ENCODE measurements at regions not wholly inside any gene's neighbourhood (a gene's known extent, or its start where the extent isn't known, plus 50 kb on each side); places are given as distances from the start of the nearest gene placed in this dataset.

DNA sequence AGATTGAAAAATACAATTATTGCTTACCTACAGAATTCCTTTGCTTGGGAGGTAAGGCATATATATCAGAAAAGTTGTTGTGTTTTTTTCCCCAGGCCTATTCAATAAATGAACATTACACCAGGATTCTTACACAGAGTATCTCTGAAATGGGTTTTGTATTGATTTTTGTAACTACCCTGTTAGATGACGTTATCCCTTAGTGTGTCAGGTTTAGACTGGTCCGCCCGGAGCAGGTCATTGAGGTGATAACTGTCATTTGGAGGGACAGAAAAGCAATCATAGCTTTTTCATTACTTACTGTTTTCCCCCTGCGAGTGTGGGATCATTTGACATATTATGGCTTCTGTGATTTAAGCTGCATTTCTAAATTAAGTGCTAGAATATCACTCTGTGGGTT, 715.2 kb upstream of the ADAMTS16 start:
- no peaks in the 10 kb centered on the region for H3K27me3 ChIP-seq (ENCODE audit: insufficient read depth, poor library complexity, severe bottlenecking)
- H3K27ac ChIP-seq (ENCODE audit: poor library complexity, severe bottlenecking), result no peak overlapping the region
- H3K9me3 ChIP-seq (ENCODE audit: severe bottlenecking), result peaks cover 4% of the 10 kb centered on the region
- H3K4me3 ChIP-seq (ENCODE audit: severe bottlenecking), result no peak overlapping the region
- no peaks in the 10 kb centered on the region for H3K36me3 ChIP-seq (ENCODE audit: low read depth)
- TF ChIP-seq, protein P1, sequence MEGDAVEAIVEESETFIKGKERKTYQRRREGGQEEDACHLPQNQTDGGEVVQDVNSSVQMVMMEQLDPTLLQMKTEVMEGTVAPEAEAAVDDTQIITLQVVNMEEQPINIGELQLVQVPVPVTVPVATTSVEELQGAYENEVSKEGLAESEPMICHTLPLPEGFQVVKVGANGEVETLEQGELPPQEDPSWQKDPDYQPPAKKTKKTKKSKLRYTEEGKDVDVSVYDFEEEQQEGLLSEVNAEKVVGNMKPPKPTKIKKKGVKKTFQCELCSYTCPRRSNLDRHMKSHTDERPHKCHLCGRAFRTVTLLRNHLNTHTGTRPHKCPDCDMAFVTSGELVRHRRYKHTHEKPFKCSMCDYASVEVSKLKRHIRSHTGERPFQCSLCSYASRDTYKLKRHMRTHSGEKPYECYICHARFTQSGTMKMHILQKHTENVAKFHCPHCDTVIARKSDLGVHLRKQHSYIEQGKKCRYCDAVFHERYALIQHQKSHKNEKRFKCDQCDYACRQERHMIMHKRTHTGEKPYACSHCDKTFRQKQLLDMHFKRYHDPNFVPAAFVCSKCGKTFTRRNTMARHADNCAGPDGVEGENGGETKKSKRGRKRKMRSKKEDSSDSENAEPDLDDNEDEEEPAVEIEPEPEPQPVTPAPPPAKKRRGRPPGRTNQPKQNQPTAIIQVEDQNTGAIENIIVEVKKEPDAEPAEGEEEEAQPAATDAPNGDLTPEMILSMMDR (IDR thresholded peaks at IDR 0.05; ENCODE audit: poor library complexity, severe bottlenecking), result no peak
- no peaks in the 10 kb centered on the region for H3K4me1 ChIP-seq (ENCODE audit: insufficient read depth, poor library complexity, severe bottlenecking)
- DNase-seq (ENCODE audit: low spot score) (no peak), ATAC-seq (ENCODE audit: low read depth) (no peak)

GRCh38 chr5:4440536-4440935, 699.6 kb upstream of the ADAMTS16 start:
- Histone ChIP-seq H3K27ac (ENCODE audit: poor library complexity, severe bottlenecking) (no peak overlapping the region), H3K4me3 (ENCODE audit: severe bottlenecking) (no peak overlapping the region), H3K36me3 (ENCODE audit: low read depth) (no peaks in the 10 kb centered on the region), H3K9me3 (ENCODE audit: severe bottlenecking) (peaks cover 3% of the 10 kb centered on the region), H3K4me1 (ENCODE audit: insufficient read depth, poor library complexity, severe bottlenecking) (peaks cover 4% of the 10 kb centered on the region), H3K27me3 (ENCODE audit: insufficient read depth, poor library complexity, severe bottlenecking) (no peaks in the 10 kb centered on the region)
- no peak for DNase-seq (ENCODE audit: low spot score)
- TF ChIP-seq, protein P1 (IDR thresholded peaks at IDR 0.05; ENCODE audit: poor library complexity, severe bottlenecking), result no peak
- ATAC-seq (ENCODE audit: low read depth), result no peak

- Histone ChIP-seq H3K36me3 (ENCODE audit: low read depth) (no peaks in the 10 kb centered on the region), H3K4me1 (ENCODE audit: insufficient read depth, poor library complexity, severe bottlenecking) (peaks cover 4% of the 10 kb centered on the region), H3K27me3 (ENCODE audit: insufficient read depth, poor library complexity, severe bottlenecking) (no peaks in the 10 kb centered on the region), H3K27ac (ENCODE audit: poor library complexity, severe bottlenecking) (no peak overlapping the region), H3K4me3 (ENCODE audit: severe bottlenecking) (no peak overlapping the region), H3K9me3 (ENCODE audit: severe bottlenecking) (peaks cover 7% of the 10 kb centered on the region)
- DNase-seq (ENCODE audit: low spot score) (no peak), ATAC-seq (ENCODE audit: low read depth) (no peak)
- TF ChIP-seq, protein P1 (IDR thresholded peaks at IDR 0.05; ENCODE audit: poor library complexity, severe bottlenecking), result no peak
These were observed 697.9 kb upstream of the ADAMTS16 start for GRCh38 chr5:4442221-4442620.

- Histone ChIP-seq H3K9me3 (ENCODE audit: severe bottlenecking) (peaks cover 18% of the 10 kb centered on the region), H3K27me3 (ENCODE audit: insufficient read depth, poor library complexity, severe bottlenecking) (no peaks in the 10 kb centered on the region)
- TF ChIP-seq, protein P1 (IDR thresholded peaks at IDR 0.05; ENCODE audit: poor library complexity, severe bottlenecking), result no peak
These were observed 692.5 kb upstream of the ADAMTS16 start for GRCh38 chr5:4447657-4448056.

DNA sequence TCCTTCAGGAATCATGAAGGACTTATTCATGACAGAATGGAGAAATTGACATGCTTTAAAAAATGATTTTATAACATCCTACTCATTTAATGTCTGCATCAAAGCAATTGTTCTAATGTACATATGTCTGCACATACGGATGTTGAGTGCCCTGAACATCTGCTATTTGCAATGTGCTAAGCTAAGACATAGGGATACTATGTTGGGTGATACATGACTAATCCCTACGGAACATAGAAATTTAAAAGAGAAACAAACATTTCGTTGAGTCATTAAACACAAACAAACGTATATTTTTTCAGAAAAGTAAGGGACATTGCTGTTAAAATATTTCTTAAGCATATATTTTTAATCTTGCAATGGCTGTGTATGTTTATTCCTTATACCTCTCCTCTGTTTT, 686.5 kb upstream of the ADAMTS16 start:
- TF ChIP-seq, protein P1 (IDR thresholded peaks at IDR 0.05; ENCODE audit: poor library complexity, severe bottlenecking), result no peak
- Histone ChIP-seq H3K4me1 (ENCODE audit: insufficient read depth, poor library complexity, severe bottlenecking) (peaks cover 10% of the 10 kb centered on the region), H3K27me3 (ENCODE audit: insufficient read depth, poor library complexity, severe bottlenecking) (peaks cover 3% of the 10 kb centered on the region), H3K27ac (ENCODE audit: poor library complexity, severe bottlenecking) (no peak overlapping the region), H3K4me3 (ENCODE audit: severe bottlenecking) (no peak overlapping the region), H3K9me3 (ENCODE audit: severe bottlenecking) (peaks cover 5% of the 10 kb centered on the region), H3K36me3 (ENCODE audit: low read depth) (no peaks in the 10 kb centered on the region)
- no peak for DNase-seq (ENCODE audit: low spot score)
- peak; percentile 92 for ATAC-seq (ENCODE audit: low read depth)

More at GRCh38 chr5:4447657-4448056, 692.5 kb upstream of the ADAMTS16 start:
- DNase-seq (ENCODE audit: low spot score) (no peak), ATAC-seq (ENCODE audit: low read depth) (no peak)
- H3K4me1 ChIP-seq (ENCODE audit: insufficient read depth, poor library complexity, severe bottlenecking), result peaks cover 11% of the 10 kb centered on the region
- H3K4me3 ChIP-seq (ENCODE audit: severe bottlenecking), result no peak overlapping the region
- no peak overlapping the region for H3K27ac ChIP-seq (ENCODE audit: poor library complexity, severe bottlenecking)
- H3K36me3 ChIP-seq (ENCODE audit: low read depth), result no peaks in the 10 kb centered on the region
